ENCODE measurements at regions not wholly inside any gene's neighbourhood (a gene's known extent, or its start where the extent isn't known, plus 50 kb on each side); places are given as distances from the start of the nearest gene placed in this dataset.

GRCh38 chr18:42187611-42188380, 232.8 kb downstream of the PIK3C3 start:
- no peak for DNase-seq

DNA sequence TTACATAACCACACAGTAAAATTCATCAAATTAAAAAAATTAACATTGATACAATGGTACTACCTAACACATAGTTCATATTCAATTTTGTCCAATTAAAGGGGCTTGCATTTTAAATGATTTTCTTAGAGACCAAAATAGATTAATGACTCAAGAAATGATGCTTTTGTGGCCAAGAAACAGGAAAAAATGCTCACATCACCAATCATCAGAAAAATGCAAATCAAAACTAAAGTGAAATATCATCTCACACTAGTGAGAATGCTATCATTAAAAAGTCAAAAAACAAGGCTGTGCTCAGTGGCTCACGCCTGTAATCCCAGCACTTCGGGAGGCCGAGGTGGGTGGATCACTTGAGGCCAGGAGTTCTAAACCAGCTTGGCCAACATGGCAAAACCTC, 235.6 kb downstream of the PIK3C3 start:
- DNase-seq: no peak

- DNase-seq: no peak
Measured at GRCh38 chr18:42192251-42193248, 237.5 kb downstream of the PIK3C3 start.

DNA sequence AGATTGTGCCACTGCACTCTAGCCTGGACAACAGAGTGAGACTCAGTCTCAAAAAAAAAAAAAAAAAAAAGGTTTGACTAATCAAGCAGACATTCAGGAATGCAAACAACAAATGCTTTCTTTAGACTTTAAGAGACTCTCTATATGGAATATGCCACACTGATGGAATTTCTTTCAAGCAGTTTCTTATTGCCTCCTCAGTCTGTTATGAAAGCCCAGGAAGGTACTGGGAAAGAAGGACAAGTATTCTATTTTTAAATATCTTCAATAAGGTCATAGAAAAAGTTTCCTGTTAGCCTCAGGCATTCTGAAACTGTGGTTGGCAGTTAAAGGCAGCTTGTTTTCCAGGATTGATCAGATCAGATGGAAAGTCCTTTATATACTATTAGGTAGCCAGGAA, 241.6 kb downstream of the PIK3C3 start:
- no peak for DNase-seq

DNA sequence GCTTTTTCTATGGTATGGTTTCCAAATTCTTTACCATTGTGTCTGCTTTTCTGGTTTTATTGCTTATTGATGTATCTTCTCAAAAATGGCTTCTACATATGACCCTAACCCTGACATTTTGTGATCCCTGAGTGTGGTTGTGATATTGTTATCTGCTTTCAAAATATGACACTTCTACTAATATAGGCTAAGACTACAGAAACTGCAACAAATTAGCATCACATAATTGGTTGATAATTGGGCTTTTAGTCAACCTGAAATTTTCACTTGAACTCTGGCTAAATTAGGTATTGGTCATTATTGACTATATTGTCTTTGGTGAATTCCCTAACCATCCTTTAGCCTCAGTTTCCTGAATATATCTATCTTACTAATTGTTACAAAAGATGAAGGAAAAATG, 246.1 kb downstream of the PIK3C3 start:
- no peak for DNase-seq

DNA sequence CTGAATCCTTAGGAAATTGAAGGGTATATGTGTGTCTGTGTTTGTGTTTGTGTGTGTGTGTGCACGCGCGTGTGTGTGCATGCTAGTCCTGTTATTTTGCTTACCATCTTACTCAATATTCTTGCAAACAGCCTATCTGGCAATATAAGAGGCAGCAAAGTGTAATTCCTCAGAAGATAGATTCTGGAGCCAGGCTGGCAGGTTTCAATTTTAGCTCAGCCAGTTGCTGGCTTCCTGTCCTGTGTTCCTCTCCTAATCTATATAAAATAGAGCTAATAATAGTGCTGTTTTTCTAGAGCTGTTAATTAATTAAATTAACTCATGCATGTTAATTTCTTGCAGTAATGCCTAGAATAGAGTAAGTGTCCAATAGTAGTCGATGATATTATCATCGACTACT, 256.2 kb downstream of the PIK3C3 start:
- no peak for DNase-seq

DNA sequence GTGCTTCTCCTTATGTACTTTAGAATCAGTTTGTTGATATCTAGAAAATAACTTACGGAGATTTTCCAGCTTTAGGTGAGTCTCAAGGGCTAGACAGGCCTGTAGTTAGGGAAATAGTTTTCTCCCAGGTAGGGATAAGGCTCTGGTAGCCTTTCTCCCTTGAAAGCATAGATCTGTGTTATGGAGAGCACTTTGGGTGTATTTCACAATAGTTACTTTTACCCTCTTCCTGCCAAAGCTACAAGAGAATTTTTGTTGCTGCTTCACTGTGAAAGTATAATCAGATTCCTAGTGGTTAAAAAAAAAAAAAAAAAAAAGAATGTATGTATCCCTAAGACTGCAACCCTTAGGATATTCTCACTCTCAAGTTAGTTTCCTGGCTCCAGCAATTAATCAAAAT, 267.5 kb downstream of the PIK3C3 start:
- no peak for DNase-seq

DNA sequence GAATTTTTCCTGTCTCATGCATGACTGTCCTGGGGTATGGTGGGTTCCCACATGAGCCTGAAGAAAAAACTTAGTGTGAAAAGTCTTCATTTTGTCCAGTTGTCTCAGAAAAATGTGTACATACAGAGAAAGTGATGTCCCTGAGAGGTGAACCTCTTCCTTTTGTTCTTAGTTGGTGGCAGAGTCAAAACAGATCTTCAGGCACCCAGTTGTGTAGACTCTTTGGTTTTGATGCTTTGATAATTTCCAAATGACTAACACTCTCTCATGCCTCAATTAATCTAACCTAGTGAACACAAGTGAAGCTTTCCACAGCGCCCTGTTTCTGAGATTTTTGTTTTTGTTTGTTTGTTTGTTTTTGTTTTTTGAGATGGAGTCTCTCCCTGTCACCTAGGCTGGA, 273.5 kb downstream of the PIK3C3 start:
- DNase-seq: no peak

DNA sequence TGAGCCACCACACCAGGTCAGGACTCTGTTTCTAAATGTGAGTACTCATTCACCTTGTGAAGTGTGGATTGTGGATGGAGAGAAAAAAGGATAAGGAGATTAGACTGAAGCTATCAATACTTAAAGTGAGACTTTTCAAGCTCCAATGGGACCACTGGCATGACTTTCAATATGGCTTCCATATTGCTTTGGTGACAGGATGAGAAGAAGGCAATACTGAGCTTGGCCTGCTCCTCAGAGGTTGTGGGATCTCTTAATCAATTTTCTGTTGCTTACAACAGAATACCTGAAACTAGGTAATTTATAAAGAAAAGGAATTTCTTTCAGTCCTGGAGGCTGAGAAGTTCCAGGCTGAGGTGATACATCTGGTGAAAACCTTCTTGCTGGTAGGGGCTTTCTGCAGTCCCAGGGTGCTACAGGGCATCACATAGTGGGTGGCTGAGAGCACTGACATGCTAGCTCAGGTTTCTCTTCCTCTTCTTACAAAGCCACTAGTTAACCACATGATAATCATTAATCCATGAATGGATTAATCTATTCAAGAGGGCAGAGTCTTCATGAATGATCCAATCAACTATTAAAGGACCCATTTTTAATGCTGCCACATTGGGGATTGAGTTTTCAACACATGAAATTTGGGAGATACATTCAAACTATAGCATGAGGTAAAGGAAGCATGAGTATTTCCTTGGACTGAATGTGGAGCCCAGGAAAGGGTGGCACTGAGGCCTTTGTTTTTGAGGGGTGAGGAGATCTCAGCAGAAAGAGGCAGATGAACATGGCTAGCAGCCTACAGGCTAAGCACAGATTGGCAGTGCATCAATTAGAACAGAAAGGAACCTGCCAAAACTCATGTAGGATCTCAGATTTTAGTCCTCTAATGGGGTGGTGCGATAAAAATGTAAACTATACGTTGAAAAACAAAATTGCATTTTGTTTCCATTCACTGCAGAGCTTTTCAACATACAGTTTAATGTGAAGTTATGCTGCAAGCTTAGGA, 274.5 kb downstream of the PIK3C3 start:
- no peak for DNase-seq

- no peak for DNase-seq
Measured at GRCh38 chr18:42230636-42231035, 275.6 kb downstream of the PIK3C3 start.

GRCh38 chr18:42231284-42231683, 276.2 kb downstream of the PIK3C3 start:
- DNase-seq: no peak

GRCh38 chr18:42231796-42232195, 276.8 kb downstream of the PIK3C3 start:
- no peak for DNase-seq

GRCh38 chr18:42233908-42234307, 278.9 kb downstream of the PIK3C3 start:
- no peak for DNase-seq

DNA sequence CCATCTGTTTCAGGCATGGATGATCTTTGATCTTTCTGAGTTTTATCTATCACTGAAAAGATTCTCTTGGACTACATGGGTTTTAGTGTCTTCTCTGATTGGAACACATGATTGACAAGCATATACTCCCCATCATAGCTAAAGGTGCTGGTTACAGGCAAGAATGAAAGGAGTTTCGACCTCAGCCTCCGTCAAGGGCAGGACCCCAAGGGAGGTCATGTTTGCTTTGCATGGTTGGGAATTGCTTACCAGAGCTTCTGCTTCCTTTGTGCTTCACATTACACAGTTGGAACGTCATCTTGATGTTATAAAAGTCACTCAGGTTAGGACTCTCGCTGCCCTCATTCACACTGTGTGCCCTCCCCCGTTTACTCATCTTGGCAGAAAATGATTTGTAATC, 287.7 kb downstream of the PIK3C3 start:
- DNase-seq: no peak

DNA sequence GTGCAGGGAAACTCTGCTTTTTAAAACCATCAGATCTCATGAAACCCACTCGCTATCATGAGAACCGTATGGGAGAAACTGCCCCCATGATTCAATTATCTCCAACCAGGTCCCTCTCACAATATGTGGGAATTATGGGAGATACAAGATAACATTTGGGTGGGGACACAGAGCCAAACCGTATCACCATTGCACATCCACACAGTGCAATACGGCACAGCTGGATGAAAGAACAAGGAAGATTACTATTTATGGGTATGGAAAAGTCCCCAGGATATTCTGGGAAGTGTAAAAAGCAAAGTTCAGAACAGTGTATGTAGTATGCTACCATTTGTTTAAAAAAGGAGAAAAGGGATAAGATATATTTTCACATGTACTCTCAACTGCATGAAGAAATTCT, 290.1 kb downstream of the PIK3C3 start:
- no peak for DNase-seq

GRCh38 chr18:42255908-42256765, 301.1 kb downstream of the PIK3C3 start:
- no peak for DNase-seq

DNA sequence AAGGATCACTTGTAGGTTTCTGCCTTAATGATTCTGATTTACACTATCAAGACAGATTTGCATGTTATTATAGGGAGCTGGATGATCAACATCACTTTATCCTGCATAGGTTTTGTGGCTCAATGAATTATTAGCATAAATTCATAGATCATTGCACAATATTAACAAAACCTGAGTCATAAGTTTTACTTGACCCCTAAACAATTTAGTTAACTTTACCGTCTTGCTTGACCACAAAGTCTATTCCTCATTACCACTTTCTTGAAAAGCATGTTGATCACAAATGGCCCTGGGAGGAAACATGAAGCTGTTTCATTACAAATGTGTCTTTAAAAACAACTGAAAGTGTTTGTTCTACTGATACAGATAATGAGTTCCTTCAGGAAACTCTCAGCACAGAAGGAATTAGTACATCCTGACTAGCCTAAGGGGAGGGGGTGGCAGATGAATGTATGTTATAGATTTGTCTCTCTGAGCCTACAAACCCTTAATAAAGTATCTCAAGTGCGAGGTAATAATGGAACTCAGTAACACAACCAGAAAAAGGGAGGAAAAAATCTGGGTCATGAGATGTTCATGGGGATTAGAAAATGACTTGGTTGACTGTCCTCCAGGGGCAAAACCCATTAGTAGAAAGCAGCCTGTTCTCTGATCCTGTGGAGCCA, 303.4 kb downstream of the PIK3C3 start:
- DNase-seq: no peak

DNA sequence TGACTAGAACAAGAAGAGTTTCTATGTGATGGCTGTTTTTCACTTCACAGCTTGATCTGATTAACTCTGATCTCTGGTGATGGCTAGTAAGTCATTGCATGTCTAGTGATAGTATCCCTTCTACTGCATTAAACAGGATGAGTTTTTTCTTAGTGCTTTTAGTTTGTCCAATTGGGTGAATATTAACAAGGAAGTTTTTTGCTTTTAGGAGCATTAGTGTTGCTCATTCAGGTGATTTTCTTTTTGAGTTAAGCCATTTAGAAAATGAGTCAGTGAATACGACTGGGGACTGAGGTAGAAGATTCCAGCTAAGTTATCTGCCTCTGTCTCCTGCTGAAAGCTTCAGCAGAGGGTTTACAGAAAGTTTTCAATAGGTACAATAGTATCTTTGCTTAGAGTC, 306.7 kb downstream of the PIK3C3 start:
- no peak for DNase-seq

GRCh38 chr18:42264497-42264896, 309.5 kb downstream of the PIK3C3 start:
- no peak for DNase-seq

GRCh38 chr18:42268186-42268725, 313.2 kb downstream of the PIK3C3 start:
- no peak for DNase-seq

- no peak for DNase-seq
Measured at GRCh38 chr18:42268798-42269197, 313.8 kb downstream of the PIK3C3 start.
